RWPE1 (cell line): ENCODE measurements at regions not wholly inside any gene's neighbourhood (a gene's known extent, or its start where the extent isn't known, plus 50 kb on each side); places are given as distances from the start of the nearest gene placed in this dataset.
"Not testable (repeated sequence)": the region's sequence is repeated elsewhere in the genome, so short reads cannot be mapped to it uniquely, and the experiment has no call there.

Source experiments
- CTCF ChIA-PET: fragments of 350-600 bp; sonication (Branson Sonifier 250); formaldehyde crosslinking; extraction: SDS; loops from one replicate; lab custom pipeline; 2021; lab: Yijun Ruan, JAX
- POLR2A ChIA-PET: fragments of 400-600 bp; formaldehyde crosslinking; extraction: SDS; loops from one replicate; lab custom pipeline; 2020; ENCODE audit warnings: antibody characterized with exemption; ENCODE audit not compliant: low non-redundant PET; lab: Yijun Ruan, JAX
- DNase-seq: peaks from one replicate; pipeline ENCODE4 v3.0.0; 2012; ENCODE audit warnings: low spot score
- H3K27ac ChIP-seq: fragments of 450-650 bp; 2 replicates; pipeline ENCODE4 v1.5.1; 2017
- CTCF ChIP-seq: fragments of 450-650 bp; conservative IDR thresholded peaks from 2 replicates; pipeline ENCODE4 v1.5.1; 2017; ENCODE audit warnings: low read depth, mild to moderate bottlenecking

- H3K27ac ChIP-seq, result no peak overlapping the region
- ChIA-PET POLR2A (no interaction called here), CTCF (no interaction called here)
- no peak for TF ChIP-seq CTCF
- no peak for DNase-seq
These were observed 264.5 kb upstream of the ELAVL2 start for GRCh38 chr9:24090566-24090965.

- CTCF ChIA-PET, result no interaction called here
- no peak for DNase-seq
- POLR2A ChIA-PET, result no interaction called here
- TF ChIP-seq CTCF, result no peak
- H3K27ac ChIP-seq, result no peak overlapping the region
These were observed 247.6 kb upstream of the ELAVL2 start for GRCh38 chr9:24073666-24074065.

- DNase-seq, result no peak
- CTCF ChIA-PET, result no interaction called here
- no peak for TF ChIP-seq CTCF
- H3K27ac ChIP-seq, result no peak overlapping the region
- POLR2A ChIA-PET, result no interaction called here
These were observed 247.1 kb upstream of the ELAVL2 start for GRCh38 chr9:24073007-24073592.

- TF ChIP-seq CTCF, result no peak
- POLR2A ChIA-PET, result no interaction called here
These were observed 245.7 kb upstream of the ELAVL2 start for GRCh38 chr9:24071716-24072115.

GRCh38 chr9:24071091-24071490 lies 245.1 kb upstream of the ELAVL2 start:
- TF ChIP-seq CTCF, result no peak
- no peak for DNase-seq
- H3K27ac ChIP-seq, result no peak overlapping the region
- POLR2A ChIA-PET, result no interaction called here
- CTCF ChIA-PET, result no interaction called here

More at GRCh38 chr9:24071716-24072115, 245.7 kb upstream of the ELAVL2 start:
- no peak overlapping the region for H3K27ac ChIP-seq
- CTCF ChIA-PET, result no interaction called here
- DNase-seq, result no peak

GRCh38 chr9:24067107-24067506 lies 241.1 kb upstream of the ELAVL2 start:
- DNase-seq, H3K27ac ChIP-seq, CTCF ChIA-PET, POLR2A ChIA-PET: not testable (repeated sequence)

GRCh38 chr9:24059651-24060050 lies 233.6 kb upstream of the ELAVL2 start:
- no peak overlapping the region for H3K27ac ChIP-seq
- no peak for TF ChIP-seq CTCF
- ChIA-PET CTCF (no interaction called here), POLR2A (no interaction called here)
- DNase-seq, result no peak
